OCI-LY7 (cell line): ENCODE measurements at regions not wholly inside any gene's neighbourhood (a gene's known extent, or its start where the extent isn't known, plus 50 kb on each side); places are given as distances from the start of the nearest gene placed in this dataset.

Experiments used
- BruUV-seq: library from RNA; stranded (reverse); fragments of 400-500 nt; replicated peaks from 2 replicates; lab custom pipeline; 2021; lab: Mats Ljungman, UMichigan
- CTCF ChIA-PET: fragments of 300-600 bp; sonication (Branson Sonifier 250); formaldehyde crosslinking; loops from one replicate; lab custom pipeline; 2022; ENCODE audit warnings: antibody characterized with exemption; ENCODE audit not compliant: unreplicated experiment; lab: Charles Lee
- POLR2A ChIA-PET: fragments of 300-600 bp; sonication (Branson Sonifier 250); formaldehyde crosslinking; loops from one replicate; lab custom pipeline; 2022; ENCODE audit warnings: antibody characterized with exemption; lab: Charles Lee
- DNase-seq: peaks from one replicate; pipeline ENCODE4 v3.0.0-alpha.2; 2015; ENCODE audit warnings: low spot score
- H2AFZ ChIP-seq: fragments of 200-600 bp; sonication (generic), shearing (Covaris generic); 2 replicates; pipeline ENCODE4 v1.6.1; 2014; ENCODE audit warnings: mild to moderate bottlenecking, antibody characterized with exemption, low read length, moderate library complexity
- H3K27ac ChIP-seq: fragments of 200-600 bp; sonication (generic); 2 replicates; pipeline ENCODE4 v1.5.1; 2014; ENCODE audit warnings: mixed run types, low read depth, mild to moderate bottlenecking, moderate library complexity, low read length, inconsistent platforms; ENCODE audit not compliant: poor library complexity, severe bottlenecking
- H3K36me3 ChIP-seq: fragments of 200-600 bp; sonication (generic); 2 replicates; pipeline ENCODE4 v1.6.1; 2014; ENCODE audit warnings: mild to moderate bottlenecking, antibody characterized with exemption, low read length, moderate library complexity, mixed read lengths; ENCODE audit not compliant: insufficient read depth
- H3K4me1 ChIP-seq: fragments of 200-600 bp; sonication (generic); 2 replicates; pipeline ENCODE4 v1.5.1; 2014; ENCODE audit warnings: mild to moderate bottlenecking, low read length; ENCODE audit not compliant: insufficient read depth, poor library complexity, severe bottlenecking
- H3K4me2 ChIP-seq: fragments of 200-600 bp; sonication (generic); 2 replicates; pipeline ENCODE4 v1.6.1; 2014; ENCODE audit warnings: mild to moderate bottlenecking, low read length
- H3K4me3 ChIP-seq: fragments of 200-600 bp; sonication (generic); 2 replicates; pipeline ENCODE4 v1.5.1; 2014; ENCODE audit warnings: mild to moderate bottlenecking, low read depth, low read length; ENCODE audit not compliant: poor library complexity, severe bottlenecking
- H3K79me2 ChIP-seq: fragments of 200-600 bp; sonication (generic); 2 replicates; pipeline ENCODE4 v1.6.1; 2016; ENCODE audit warnings: low read depth, mild to moderate bottlenecking, low read length, moderate library complexity, mixed read lengths; ENCODE audit not compliant: insufficient read depth
- H3K9me2 ChIP-seq: fragments of 200-600 bp; sonication (generic); 2 replicates; pipeline ENCODE4 v1.6.1; 2016; ENCODE audit warnings: mild to moderate bottlenecking, low read length, mixed read lengths; ENCODE audit not compliant: insufficient read depth
- H3K9me3 ChIP-seq: fragments of 200-600 bp; sonication (generic); 2 replicates; pipeline ENCODE4 v1.6.1; 2014; ENCODE audit warnings: mild to moderate bottlenecking, mixed run types, low read length, mixed read lengths
- H4K20me1 ChIP-seq: fragments of 200-600 bp; sonication (generic); 2 replicates; pipeline ENCODE4 v1.6.1; 2014; ENCODE audit warnings: mild to moderate bottlenecking, antibody characterized with exemption, low read length, moderate library complexity, mixed read lengths; ENCODE audit not compliant: insufficient read depth
- EZH2phosphoT487 ChIP-seq: fragments of 200-600 bp; sonication (generic); IDR thresholded peaks from 2 replicates; pipeline ENCODE4 v1.6.1; 2018; ENCODE audit warnings: low read depth, borderline replicate concordance, mild to moderate bottlenecking, mixed run types, antibody characterized with exemption, low read length, moderate library complexity, mixed read lengths
- intact Hi-C: fragments of 100-400 bp; cut with micrococcal nuclease; formaldehyde crosslinking; loops from one replicate; pipeline ENCODE4 v1.10.0; 2022; ENCODE audit not compliant: unreplicated experiment
- TF ChIP-seq, protein P1 (sequence below): fragments of 200-600 bp; sonication (generic); conservative IDR thresholded peaks from 2 replicates; pipeline ENCODE4 v1.5.1; 2014; ENCODE audit warnings: mild to moderate bottlenecking, antibody characterized with exemption, low read length, moderate library complexity, mixed read lengths

DNA sequence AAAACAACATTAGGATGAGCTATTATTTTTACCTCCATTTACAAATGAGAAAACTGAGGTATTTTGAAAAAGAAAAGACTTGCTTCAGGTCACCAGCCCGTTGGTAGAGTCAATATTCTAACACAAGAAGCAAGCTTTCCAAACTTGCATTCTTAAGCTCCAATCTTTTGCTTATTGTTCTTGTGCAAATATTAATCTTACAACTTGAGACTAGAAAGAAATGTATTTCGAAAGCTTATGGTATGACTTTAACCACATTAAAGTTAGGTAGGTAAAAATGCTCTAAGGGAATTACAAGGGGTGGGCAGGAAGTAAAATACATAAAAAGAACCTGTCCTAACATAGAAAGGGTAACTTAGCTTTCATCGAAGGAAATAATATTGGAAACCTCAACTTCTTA is 453.9 kb downstream of the SLITRK5 start:
- BruUV-seq, result no TSS peak
- no peaks in the 10 kb centered on the region for H3K36me3 ChIP-seq
- no peak overlapping the region for H3K4me3 ChIP-seq
- no peaks in the 10 kb centered on the region for H3K9me2 ChIP-seq
- H3K4me1 ChIP-seq, result no peaks in the 10 kb centered on the region
- H3K4me2 ChIP-seq, result no peak overlapping the region
- no peak overlapping the region for H2AFZ ChIP-seq
- H3K79me2 ChIP-seq, result no peaks in the 10 kb centered on the region
- intact Hi-C loops, result no loop called here
- H3K9me3 ChIP-seq, result no peaks in the 10 kb centered on the region
- no peak for DNase-seq
- H3K27ac ChIP-seq, result no peak overlapping the region
- TF ChIP-seq, protein P1, sequence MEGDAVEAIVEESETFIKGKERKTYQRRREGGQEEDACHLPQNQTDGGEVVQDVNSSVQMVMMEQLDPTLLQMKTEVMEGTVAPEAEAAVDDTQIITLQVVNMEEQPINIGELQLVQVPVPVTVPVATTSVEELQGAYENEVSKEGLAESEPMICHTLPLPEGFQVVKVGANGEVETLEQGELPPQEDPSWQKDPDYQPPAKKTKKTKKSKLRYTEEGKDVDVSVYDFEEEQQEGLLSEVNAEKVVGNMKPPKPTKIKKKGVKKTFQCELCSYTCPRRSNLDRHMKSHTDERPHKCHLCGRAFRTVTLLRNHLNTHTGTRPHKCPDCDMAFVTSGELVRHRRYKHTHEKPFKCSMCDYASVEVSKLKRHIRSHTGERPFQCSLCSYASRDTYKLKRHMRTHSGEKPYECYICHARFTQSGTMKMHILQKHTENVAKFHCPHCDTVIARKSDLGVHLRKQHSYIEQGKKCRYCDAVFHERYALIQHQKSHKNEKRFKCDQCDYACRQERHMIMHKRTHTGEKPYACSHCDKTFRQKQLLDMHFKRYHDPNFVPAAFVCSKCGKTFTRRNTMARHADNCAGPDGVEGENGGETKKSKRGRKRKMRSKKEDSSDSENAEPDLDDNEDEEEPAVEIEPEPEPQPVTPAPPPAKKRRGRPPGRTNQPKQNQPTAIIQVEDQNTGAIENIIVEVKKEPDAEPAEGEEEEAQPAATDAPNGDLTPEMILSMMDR, result no peak
- no peak for TF ChIP-seq EZH2phosphoT487
- H4K20me1 ChIP-seq, result no peaks in the 10 kb centered on the region
- POLR2A ChIA-PET, result interaction anchor here (0.6 to 1.4 kb wide), 4 partner anchors 11 to 899 kb away, joined by 3 read pairs; no protein-coding TSS in a partner anchor
- CTCF ChIA-PET, result no interaction called here

DNA sequence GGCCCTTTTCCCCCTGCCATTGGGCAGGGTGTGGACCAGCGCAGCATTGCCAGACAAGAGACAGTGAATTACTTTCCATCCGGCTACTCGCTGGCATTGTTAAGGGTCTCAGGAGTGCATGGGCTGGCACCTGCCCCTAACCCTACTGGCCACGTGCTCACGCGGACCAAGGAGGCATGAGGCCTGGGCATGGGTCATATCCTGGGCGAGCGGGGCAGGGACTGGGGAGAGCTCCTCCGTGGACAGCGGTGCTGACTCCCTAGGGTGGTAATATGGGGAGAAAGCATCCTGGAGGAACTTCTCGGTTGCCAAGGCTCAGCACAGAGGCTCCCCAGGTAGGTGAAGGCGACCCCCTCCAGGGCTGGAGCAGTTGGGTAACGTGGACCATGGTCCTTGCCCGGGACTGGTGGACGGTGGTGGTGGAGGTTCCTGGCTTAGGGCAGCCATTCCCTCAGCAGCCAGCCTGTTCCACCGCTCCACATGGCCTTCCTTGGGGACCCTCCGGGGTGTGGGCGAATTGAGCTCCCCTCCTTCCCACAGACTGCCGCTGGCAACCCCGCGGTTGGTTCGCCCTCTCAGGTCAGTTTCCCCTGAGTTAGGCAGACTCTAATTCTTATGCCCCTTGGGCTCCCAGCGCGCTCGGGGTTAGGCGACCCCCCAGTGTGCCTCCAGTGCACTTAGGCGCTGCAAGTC is 465.1 kb downstream of the SLITRK5 start:
- Histone ChIP-seq H3K79me2 (no peaks in the 10 kb centered on the region), H2AFZ (no peak overlapping the region), H3K27ac (no peak overlapping the region), H4K20me1 (no peaks in the 10 kb centered on the region), H3K4me1 (no peaks in the 10 kb centered on the region), H3K4me3 (no peak overlapping the region), H3K36me3 (no peaks in the 10 kb centered on the region), H3K4me2 (no peak overlapping the region), H3K9me2 (no peaks in the 10 kb centered on the region), H3K9me3 (no peaks in the 10 kb centered on the region)
- intact Hi-C loops, result no loop called here
- no peak for TF ChIP-seq EZH2phosphoT487
- TF ChIP-seq, protein P1, result no peak
- no TSS peak for BruUV-seq
- POLR2A ChIA-PET, result no interaction called here
- no peak for DNase-seq
- CTCF ChIA-PET, result no interaction called here

DNA sequence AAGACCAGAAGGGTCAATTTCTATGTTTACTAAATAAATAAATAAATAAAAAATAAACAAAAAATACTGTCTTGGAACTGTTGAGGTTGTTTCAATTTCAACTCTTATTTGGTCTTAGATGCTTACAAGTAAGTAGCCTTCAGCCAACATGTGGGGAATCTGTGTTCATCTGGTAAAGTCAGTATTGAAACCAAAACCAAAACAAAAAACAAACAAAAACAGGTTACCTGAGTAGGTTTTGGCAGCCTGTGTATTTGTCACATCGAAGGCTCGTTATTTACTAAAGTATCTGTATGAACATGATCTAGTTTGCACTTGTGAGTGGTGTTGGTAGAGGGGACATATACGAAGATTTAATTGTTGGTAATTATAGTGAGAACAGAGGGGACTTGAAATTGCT is 471.5 kb downstream of the SLITRK5 start:
- Histone ChIP-seq H2AFZ (no peak overlapping the region), H3K36me3 (no peaks in the 10 kb centered on the region), H3K4me2 (no peak overlapping the region), H3K4me1 (no peaks in the 10 kb centered on the region), H3K27ac (no peak overlapping the region), H3K9me2 (no peaks in the 10 kb centered on the region), H3K79me2 (no peaks in the 10 kb centered on the region), H3K4me3 (no peak overlapping the region), H4K20me1 (no peaks in the 10 kb centered on the region), H3K9me3 (no peaks in the 10 kb centered on the region)
- intact Hi-C loops, result no loop called here
- no peak for DNase-seq
- POLR2A ChIA-PET, result interaction anchor here (0.6 to 1.4 kb wide), 3 partner anchors 12 to 266 kb away, joined by 3 to 4 read pairs (median 3); no protein-coding TSS in a partner anchor
- CTCF ChIA-PET, result no interaction called here
- TF ChIP-seq, protein P1, result no peak
- TF ChIP-seq EZH2phosphoT487, result no peak
- no TSS peak for BruUV-seq
